HCT116 (cell line): ENCODE measurements at regions not wholly inside any gene's neighbourhood (a gene's known extent, or its start where the extent isn't known, plus 50 kb on each side); places are given as distances from the start of the nearest gene placed in this dataset.

Source experiments
- ATAC-seq: fragments of 200-7000 bp; cut with Tn5 transposase; 2 replicates; pipeline ENCODE4 v1.9.1; 2020; ENCODE audit warnings: mild to moderate bottlenecking, moderate library complexity
- BruUV-seq: library from RNA; stranded (reverse); fragments of 400-500 nt; replicated peaks from 2 replicates; lab custom pipeline; 2021; lab: Mats Ljungman, UMichigan
- CTCF ChIA-PET: fragments of 300-600 bp; sonication (Branson Sonifier 250); formaldehyde crosslinking; loops from one replicate; lab custom pipeline; 2021; ENCODE audit warnings: antibody characterized with exemption; lab: Charles Lee
- POLR2A ChIA-PET: fragments of 300-600, 350-600 bp; sonication (Branson Sonifier 250); formaldehyde crosslinking; loops from one replicate; lab custom pipeline; 2021; ENCODE audit warnings: antibody characterized with exemption; lab: Charles Lee
- RAD21 ChIA-PET, 2 experiments: fragments of 300-600 bp; sonication (Branson Sonifier 250); formaldehyde crosslinking; loops; one replicate each; lab custom pipeline; 2023; ENCODE audit warnings: low total read pairs in 2 of 2; ENCODE audit not compliant: uncharacterized antibody in 2 of 2, unreplicated experiment in 2 of 2, low non-redundant PET in 1 of 2; lab: Charles Lee
- DNase-seq: peaks from one replicate; pipeline ENCODE4 v3.0.0-alpha.2; 2010; ENCODE audit warnings: low read depth, low spot score
- H2AFZ ChIP-seq: fragments of 200-600 bp; shearing (Covaris generic), sonication (generic); 2 replicates; pipeline ENCODE4 v1.6.1; 2017; ENCODE audit warnings: low read depth, mixed run types, mixed read lengths, antibody characterized with exemption, low read length; ENCODE audit not compliant: poor library complexity, severe bottlenecking
- H3K27ac ChIP-seq: 2 replicates; pipeline ENCODE4 v1.5.1; 2012; ENCODE audit warnings: low read depth, low read length
- H3K27me3 ChIP-seq: fragments of 200-600 bp; sonication (generic); 2 replicates; pipeline ENCODE4 v1.6.1; 2016; ENCODE audit warnings: mixed run types, low read length, mixed read lengths; ENCODE audit not compliant: insufficient read depth
- H3K36me3 ChIP-seq, 2 experiments: fragments of 200-500 bp in 1 of 2; fragments of 200-600 bp in 1 of 2; sonication (Bioruptor generic) in 1 of 2; sonication (generic) in 1 of 2; 2 replicates each; pipeline versions ENCODE4 v1.5.1 to v1.6.1; 2014 to 2016; ENCODE audit warnings: low read length in 2 of 2, inconsistent platforms in 1 of 2, mixed read lengths in 1 of 2, mixed run types in 1 of 2; ENCODE audit not compliant: insufficient read depth in 2 of 2, control insufficient read depth in 1 of 2
- H3K4me1 ChIP-seq, 2 experiments: fragments of 200-600 bp in 1 of 2; sonication (generic) in 1 of 2; 2 replicates each; pipeline versions ENCODE4 v1.5.1 to v1.6.1; 2012 to 2017; ENCODE audit warnings: low read length in 2 of 2, inconsistent platforms in 1 of 2, mild to moderate bottlenecking in 1 of 2, mixed read lengths in 1 of 2, mixed run types in 1 of 2, moderate library complexity in 1 of 2; ENCODE audit not compliant: insufficient read depth in 2 of 2, control insufficient read depth in 1 of 2
- H3K4me2 ChIP-seq: fragments of 200-600 bp; sonication (generic); 2 replicates; pipeline ENCODE4 v1.6.1; 2017; ENCODE audit warnings: mixed run types, low read length, mixed read lengths
- H3K4me3 ChIP-seq, 2 experiments: fragments of 200-600 bp in 1 of 2; sonication (generic) in 1 of 2; replicated peaks in 1 of 2; 2 replicates each; pipeline ENCODE4 v1.5.1; 2011 to 2016; ENCODE audit warnings: low read length in 2 of 2, control low read depth in 1 of 2, low read depth in 1 of 2, mild to moderate bottlenecking in 1 of 2, mixed read lengths in 1 of 2, mixed run types in 1 of 2
- H3K79me2 ChIP-seq: fragments of 200-600 bp; sonication (generic); 2 replicates; pipeline ENCODE4 v1.6.1; 2017; ENCODE audit warnings: mild to moderate bottlenecking, mixed run types, low read length, moderate library complexity, mixed read lengths; ENCODE audit not compliant: insufficient read depth
- H3K9ac ChIP-seq: fragments of 200-600 bp; sonication (generic); 2 replicates; pipeline ENCODE4 v1.6.1; 2016; ENCODE audit warnings: low read length, mixed read lengths
- H3K9me2 ChIP-seq: fragments of 200-600 bp; sonication (generic), shearing (Covaris generic); 2 replicates; pipeline ENCODE4 v1.6.1; 2017; ENCODE audit warnings: mixed run types, mild to moderate bottlenecking, moderate library complexity; ENCODE audit not compliant: insufficient read depth
- H3K9me3 ChIP-seq, 2 experiments: fragments of 200-500 bp in 1 of 2; fragments of 200-600 bp in 1 of 2; sonication (Bioruptor generic) in 1 of 2; sonication (generic) in 1 of 2; 2 replicates each; pipeline ENCODE4 v1.6.1; 2014 to 2017; ENCODE audit warnings: low read length in 2 of 2, mixed read lengths in 2 of 2, inconsistent platforms in 1 of 2, low read depth in 1 of 2, mild to moderate bottlenecking in 1 of 2, mixed run types in 1 of 2, moderate library complexity in 1 of 2; ENCODE audit not compliant: control insufficient read depth in 1 of 2, insufficient read depth in 1 of 2
- H4K20me1 ChIP-seq: fragments of 200-600 bp; sonication (generic), shearing (Covaris generic); 2 replicates; pipeline ENCODE4 v1.6.1; 2017; ENCODE audit warnings: mixed run types, mild to moderate bottlenecking, moderate library complexity; ENCODE audit not compliant: insufficient read depth
- ATF3 ChIP-seq: IDR thresholded peaks from 2 replicates; pipeline ENCODE4 v1.6.1; 2012
- ELF1 ChIP-seq: IDR thresholded peaks from 2 replicates; pipeline ENCODE4 v1.6.1; 2012; ENCODE audit warnings: low read depth, borderline replicate concordance
- FOSL1 ChIP-seq: IDR thresholded peaks from 2 replicates; pipeline ENCODE4 v1.6.1; 2012; ENCODE audit warnings: low read depth
- JUND ChIP-seq: IDR thresholded peaks from 2 replicates; pipeline ENCODE4 v1.6.1; 2012
- POLR2AphosphoS5 ChIP-seq: IDR thresholded peaks from 2 replicates; pipeline ENCODE4 v1.6.1; 2011; ENCODE audit warnings: mild to moderate bottlenecking, low read depth, low read length, moderate library complexity
- intact Hi-C: fragments of 100-400 bp; cut with micrococcal nuclease; formaldehyde crosslinking; loops from 2 replicates; pipeline ENCODE4 v1.10.0; 2022
- TF ChIP-seq, protein P1 (sequence below): IDR thresholded peaks from 2 replicates; pipeline ENCODE4 v1.6.1; 2012; ENCODE audit warnings: low read depth

GRCh38 chr3:144470666-144471065 lies 499.0 kb downstream of the DIPK2A start:
- TF ChIP-seq JUND: no peak
- TF ChIP-seq FOSL1: no peak
- TF ChIP-seq, protein P1, sequence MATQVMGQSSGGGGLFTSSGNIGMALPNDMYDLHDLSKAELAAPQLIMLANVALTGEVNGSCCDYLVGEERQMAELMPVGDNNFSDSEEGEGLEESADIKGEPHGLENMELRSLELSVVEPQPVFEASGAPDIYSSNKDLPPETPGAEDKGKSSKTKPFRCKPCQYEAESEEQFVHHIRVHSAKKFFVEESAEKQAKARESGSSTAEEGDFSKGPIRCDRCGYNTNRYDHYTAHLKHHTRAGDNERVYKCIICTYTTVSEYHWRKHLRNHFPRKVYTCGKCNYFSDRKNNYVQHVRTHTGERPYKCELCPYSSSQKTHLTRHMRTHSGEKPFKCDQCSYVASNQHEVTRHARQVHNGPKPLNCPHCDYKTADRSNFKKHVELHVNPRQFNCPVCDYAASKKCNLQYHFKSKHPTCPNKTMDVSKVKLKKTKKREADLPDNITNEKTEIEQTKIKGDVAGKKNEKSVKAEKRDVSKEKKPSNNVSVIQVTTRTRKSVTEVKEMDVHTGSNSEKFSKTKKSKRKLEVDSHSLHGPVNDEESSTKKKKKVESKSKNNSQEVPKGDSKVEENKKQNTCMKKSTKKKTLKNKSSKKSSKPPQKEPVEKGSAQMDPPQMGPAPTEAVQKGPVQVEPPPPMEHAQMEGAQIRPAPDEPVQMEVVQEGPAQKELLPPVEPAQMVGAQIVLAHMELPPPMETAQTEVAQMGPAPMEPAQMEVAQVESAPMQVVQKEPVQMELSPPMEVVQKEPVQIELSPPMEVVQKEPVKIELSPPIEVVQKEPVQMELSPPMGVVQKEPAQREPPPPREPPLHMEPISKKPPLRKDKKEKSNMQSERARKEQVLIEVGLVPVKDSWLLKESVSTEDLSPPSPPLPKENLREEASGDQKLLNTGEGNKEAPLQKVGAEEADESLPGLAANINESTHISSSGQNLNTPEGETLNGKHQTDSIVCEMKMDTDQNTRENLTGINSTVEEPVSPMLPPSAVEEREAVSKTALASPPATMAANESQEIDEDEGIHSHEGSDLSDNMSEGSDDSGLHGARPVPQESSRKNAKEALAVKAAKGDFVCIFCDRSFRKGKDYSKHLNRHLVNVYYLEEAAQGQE: no peak
- H3K79me2 ChIP-seq: no peaks in the 10 kb centered on the region
- no peak overlapping the region for H2AFZ ChIP-seq
- no peaks in the 10 kb centered on the region for H3K36me3 ChIP-seq
- ChIA-PET RAD21 (no interaction called here), POLR2A (no interaction called here), CTCF (no interaction called here)
- H3K27ac ChIP-seq: no peak overlapping the region
- H3K9ac ChIP-seq: no peak overlapping the region
- DNase-seq (no peak), ATAC-seq (no peak)
- H3K9me2 ChIP-seq: no peaks in the 10 kb centered on the region
- no peaks in the 10 kb centered on the region for H3K4me1 ChIP-seq
- no peaks in the 10 kb centered on the region for H3K9me3 ChIP-seq
- intact Hi-C loops: no loop called here
- no peak overlapping the region for H3K4me3 ChIP-seq
- no peak overlapping the region for H3K4me2 ChIP-seq
- no peaks in the 10 kb centered on the region for H3K27me3 ChIP-seq
- BruUV-seq: no TSS peak
- H4K20me1 ChIP-seq: no peaks in the 10 kb centered on the region

DNA sequence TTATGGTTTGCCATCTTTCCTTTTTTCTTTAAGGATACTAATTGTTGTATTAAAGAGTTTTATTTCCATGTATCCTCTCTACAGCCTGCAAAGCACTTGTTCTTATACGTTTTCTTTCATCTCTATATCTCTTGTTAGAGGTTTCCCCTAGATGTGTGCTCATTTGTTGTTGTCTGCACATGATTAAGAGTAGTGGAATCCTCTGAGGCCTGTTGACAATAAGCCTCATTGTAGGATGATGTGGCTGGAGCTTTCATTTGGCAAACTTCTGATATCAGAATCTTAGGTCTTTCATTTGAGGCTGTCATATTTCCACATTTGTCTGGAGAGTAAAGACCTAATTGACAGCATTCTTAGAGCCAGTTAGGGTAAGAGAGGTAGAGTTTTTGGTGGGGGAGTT lies 506.0 kb downstream of the DIPK2A start:
- POLR2A ChIA-PET: no interaction called here
- H3K79me2 ChIP-seq: no peaks in the 10 kb centered on the region

More for the DNA sequence above, 506.0 kb downstream of the DIPK2A start:
- DNase-seq (no peak), ATAC-seq (no peak)
- RAD21 ChIA-PET: no interaction called here
- CTCF ChIA-PET: no interaction called here
- intact Hi-C loops: no loop called here
- Histone ChIP-seq H3K27me3 (no peaks in the 10 kb centered on the region), H3K4me1 (no peaks in the 10 kb centered on the region), H3K9ac (no peak overlapping the region), H4K20me1 (no peaks in the 10 kb centered on the region), H2AFZ (no peak overlapping the region), H3K9me3 (no peaks in the 10 kb centered on the region), H3K9me2 (no peaks in the 10 kb centered on the region), H3K4me2 (no peak overlapping the region), H3K27ac (no peak overlapping the region), H3K4me3 (no peak overlapping the region), H3K36me3 (no peaks in the 10 kb centered on the region)
- no TSS peak for BruUV-seq
- no peak for TF ChIP-seq POLR2AphosphoS5
- no peak for TF ChIP-seq ELF1
- TF ChIP-seq ATF3: no peak
